HepG2 (cell line): ENCODE measurements at regions not wholly inside any gene's neighbourhood (a gene's known extent, or its start where the extent isn't known, plus 50 kb on each side); places are given as distances from the start of the nearest gene placed in this dataset.

ENCODE experiments used
- ATF1 ChIP-seq: IDR thresholded peaks from 2 replicates; pipeline ENCODE4 v1.6.1; 2016; ENCODE audit warnings: mild to moderate bottlenecking, control low read depth
- CTCF ChIP-seq: sonication (generic); formaldehyde crosslinking; IDR thresholded peaks from 2 replicates; pipeline ENCODE4 v1.5.0; 2020; ENCODE audit warnings: mild to moderate bottlenecking, missing genetic modification reagents, moderate library complexity
- FOSL1 ChIP-seq: sonication (generic); formaldehyde crosslinking; IDR thresholded peaks from 2 replicates; pipeline ENCODE4 v1.9.0; 2021; ENCODE audit warnings: missing genetic modification reagents, borderline replicate concordance
- MAFK ChIP-seq, 2 experiments: IDR thresholded peaks in 1 of 2; conservative IDR thresholded peaks in 1 of 2; 2 replicates each; pipeline ENCODE4 v1.6.1; 2011; ENCODE audit warnings: improper control_type of control experiment in 2 of 2, low read length in 2 of 2
- NFE2L1 ChIP-seq: sonication (generic); formaldehyde crosslinking; IDR thresholded peaks from 2 replicates; pipeline ENCODE4 v1.4.0; 2020; ENCODE audit warnings: missing genetic modification reagents, mild to moderate bottlenecking, borderline replicate concordance
- STAT5B ChIP-seq: sonication (generic); formaldehyde crosslinking; IDR thresholded peaks from 2 replicates; pipeline ENCODE4 v1.4.0; 2020; ENCODE audit warnings: missing genetic modification reagents

DNA sequence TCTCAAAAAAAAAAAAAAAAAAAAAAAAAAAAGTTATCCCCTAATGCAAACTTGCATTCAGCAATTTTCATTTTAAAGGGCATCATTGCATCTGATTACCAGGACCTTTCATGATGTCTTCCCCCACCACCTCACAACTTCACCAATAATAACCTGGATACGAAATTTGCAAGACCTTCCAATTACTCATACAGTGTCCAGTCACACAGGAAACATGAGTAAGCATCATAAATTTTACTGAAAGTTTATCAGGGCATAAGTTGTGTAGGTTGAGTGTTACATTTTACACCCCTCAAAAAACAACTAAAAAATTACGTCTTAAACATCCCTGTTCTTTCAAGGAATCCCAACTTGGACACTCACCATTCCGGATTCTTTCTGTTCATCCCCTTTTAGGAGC lies 79.1 kb upstream of the ANKEF1 start:
- TF ChIP-seq STAT5B (CRISPR knock-in tag) = no peak
- TF ChIP-seq NFE2L1 (CRISPR knock-in tag) = no peak
- TF ChIP-seq ATF1 (CRISPR knock-in tag) = no peak
- no peak for TF ChIP-seq MAFK (conservative IDR thresholded peaks at IDR 0.05 in 1 of 2, IDR thresholded peaks at IDR 0.05 in 1 of 2; ENCODE audit: low read length in 2 of 2)
- TF ChIP-seq FOSL1 (CRISPR knock-in tag) = no peak
- TF ChIP-seq CTCF (CRISPR knock-in tag) = no peak
